ENCODE measurements at regions not wholly inside any gene's neighbourhood (a gene's known extent, or its start where the extent isn't known, plus 50 kb on each side); places are given as distances from the start of the nearest gene placed in this dataset.

- Histone ChIP-seq H3K9ac (ENCODE audit: low read length) (no peak overlapping the region), H2AFZ (ENCODE audit: low read depth, low read length, poor library complexity, severe bottlenecking) (no peak overlapping the region), H3K9me3 (ENCODE audit: control insufficient read depth in 1 of 2, insufficient read depth in 1 of 2, low read depth in 1 of 2, low read length in 2 of 2) (no peaks in the 10 kb centered on the region), H3K4me2 (ENCODE audit: low read length) (no peak overlapping the region), H3K9me2 (ENCODE audit: insufficient read depth) (no peaks in the 10 kb centered on the region), H3K4me1 (ENCODE audit: control insufficient read depth in 1 of 2, insufficient read depth in 2 of 2, low read length in 2 of 2) (no peaks in the 10 kb centered on the region), H3K79me2 (ENCODE audit: insufficient read depth, low read length) (no peaks in the 10 kb centered on the region), H3K4me3 (replicated peaks in 1 of 2; ENCODE audit: low read depth in 1 of 2, low read length in 2 of 2) (no peak overlapping the region), H3K36me3 (ENCODE audit: control insufficient read depth in 1 of 2, insufficient read depth in 2 of 2, low read length in 2 of 2) (no peaks in the 10 kb centered on the region), H3K27me3 (ENCODE audit: insufficient read depth, low read length) (no peaks in the 10 kb centered on the region), H4K20me1 (ENCODE audit: insufficient read depth) (no peaks in the 10 kb centered on the region), H3K27ac (ENCODE audit: low read depth, low read length) (no peak overlapping the region)
- no peak for TF ChIP-seq EGR1 (IDR thresholded peaks at IDR 0.05; ENCODE audit: low read depth)
- TF ChIP-seq YY1 (IDR thresholded peaks at IDR 0.05; ENCODE audit: extremely low read depth, insufficient replicate concordance, low read depth, low read length) = no peak
- no peak for TF ChIP-seq POLR2AphosphoS5 (IDR thresholded peaks at IDR 0.05; ENCODE audit: low read depth, low read length)
- TF ChIP-seq SP1 (IDR thresholded peaks at IDR 0.05; ENCODE audit: low read depth) = no peak
- no peak for TF ChIP-seq SIN3A (IDR thresholded peaks at IDR 0.05; ENCODE audit: low read depth)
- TF ChIP-seq, protein P1, sequence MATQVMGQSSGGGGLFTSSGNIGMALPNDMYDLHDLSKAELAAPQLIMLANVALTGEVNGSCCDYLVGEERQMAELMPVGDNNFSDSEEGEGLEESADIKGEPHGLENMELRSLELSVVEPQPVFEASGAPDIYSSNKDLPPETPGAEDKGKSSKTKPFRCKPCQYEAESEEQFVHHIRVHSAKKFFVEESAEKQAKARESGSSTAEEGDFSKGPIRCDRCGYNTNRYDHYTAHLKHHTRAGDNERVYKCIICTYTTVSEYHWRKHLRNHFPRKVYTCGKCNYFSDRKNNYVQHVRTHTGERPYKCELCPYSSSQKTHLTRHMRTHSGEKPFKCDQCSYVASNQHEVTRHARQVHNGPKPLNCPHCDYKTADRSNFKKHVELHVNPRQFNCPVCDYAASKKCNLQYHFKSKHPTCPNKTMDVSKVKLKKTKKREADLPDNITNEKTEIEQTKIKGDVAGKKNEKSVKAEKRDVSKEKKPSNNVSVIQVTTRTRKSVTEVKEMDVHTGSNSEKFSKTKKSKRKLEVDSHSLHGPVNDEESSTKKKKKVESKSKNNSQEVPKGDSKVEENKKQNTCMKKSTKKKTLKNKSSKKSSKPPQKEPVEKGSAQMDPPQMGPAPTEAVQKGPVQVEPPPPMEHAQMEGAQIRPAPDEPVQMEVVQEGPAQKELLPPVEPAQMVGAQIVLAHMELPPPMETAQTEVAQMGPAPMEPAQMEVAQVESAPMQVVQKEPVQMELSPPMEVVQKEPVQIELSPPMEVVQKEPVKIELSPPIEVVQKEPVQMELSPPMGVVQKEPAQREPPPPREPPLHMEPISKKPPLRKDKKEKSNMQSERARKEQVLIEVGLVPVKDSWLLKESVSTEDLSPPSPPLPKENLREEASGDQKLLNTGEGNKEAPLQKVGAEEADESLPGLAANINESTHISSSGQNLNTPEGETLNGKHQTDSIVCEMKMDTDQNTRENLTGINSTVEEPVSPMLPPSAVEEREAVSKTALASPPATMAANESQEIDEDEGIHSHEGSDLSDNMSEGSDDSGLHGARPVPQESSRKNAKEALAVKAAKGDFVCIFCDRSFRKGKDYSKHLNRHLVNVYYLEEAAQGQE (IDR thresholded peaks at IDR 0.05; ENCODE audit: low read depth) = no peak
- no peak for TF ChIP-seq CEBPB (IDR thresholded peaks at IDR 0.05; ENCODE audit: low read depth)
- no peak for TF ChIP-seq EZH2 (IDR thresholded peaks at IDR 0.05)
- no peak for TF ChIP-seq ZFX (IDR thresholded peaks at IDR 0.05)
- TF ChIP-seq, protein P2, sequence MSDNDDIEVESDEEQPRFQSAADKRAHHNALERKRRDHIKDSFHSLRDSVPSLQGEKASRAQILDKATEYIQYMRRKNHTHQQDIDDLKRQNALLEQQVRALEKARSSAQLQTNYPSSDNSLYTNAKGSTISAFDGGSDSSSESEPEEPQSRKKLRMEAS (IDR thresholded peaks at IDR 0.05) = no peak
- TF ChIP-seq EZH2phosphoT487 (IDR thresholded peaks at IDR 0.05; ENCODE audit: borderline replicate concordance) = no peak
- no peak for TF ChIP-seq ZNF274 (IDR thresholded peaks at IDR 0.05; ENCODE audit: low read depth, low read length)
- no peak for TF ChIP-seq ATF3 (IDR thresholded peaks at IDR 0.05)
- no peak for DNase-seq (ENCODE audit: low read depth, low spot score)
- no peak for ATAC-seq
- BruUV-seq (replicated peaks) = no TSS peak
- RAD21 ChIA-PET (ENCODE audit: low non-redundant PET in 1 of 2, low total read pairs in 2 of 2, uncharacterized antibody in 2 of 2, unreplicated experiment in 2 of 2) = no interaction called here
- CTCF ChIA-PET = no interaction called here
- intact Hi-C loops (cut with micrococcal nuclease) = no loop called here
- POLR2A ChIA-PET = no interaction called here
Observed at GRCh38 chr13:103145442-103145841, 79.2 kb upstream of the SLC10A2 start.

Measured in HCT116 (cell line).